Ishikawa (cell line): ENCODE measurements at regions not wholly inside any gene's neighbourhood (a gene's known extent, or its start where the extent isn't known, plus 50 kb on each side); places are given as distances from the start of the nearest gene placed in this dataset.

Experiments
- CEBPB ChIP-seq: IDR thresholded peaks from 2 replicates; pipeline ENCODE4 v1.6.1; 2012
- CREB1 ChIP-seq: IDR thresholded peaks from 2 replicates; pipeline ENCODE4 v1.6.1; 2012; ENCODE audit warnings: low read depth
- EGR1 ChIP-seq: IDR thresholded peaks from 2 replicates; pipeline ENCODE4 v1.6.1; 2012
- EP300 ChIP-seq: IDR thresholded peaks from 2 replicates; pipeline ENCODE4 v1.6.1; 2012; ENCODE audit warnings: borderline replicate concordance
- FOXM1 ChIP-seq: IDR thresholded peaks from 2 replicates; pipeline ENCODE4 v1.6.1; 2012; ENCODE audit warnings: low read depth, borderline replicate concordance
- RAD21 ChIP-seq: IDR thresholded peaks from 2 replicates; pipeline ENCODE4 v1.6.1; 2012; ENCODE audit warnings: low read depth
- TAF1 ChIP-seq: IDR thresholded peaks from 2 replicates; pipeline ENCODE4 v1.6.1; 2012; ENCODE audit warnings: low read depth, mild to moderate bottlenecking
- TCF12 ChIP-seq: IDR thresholded peaks from 2 replicates; pipeline ENCODE4 v1.6.1; 2012; ENCODE audit warnings: low read depth
- TEAD4 ChIP-seq: IDR thresholded peaks from 2 replicates; pipeline ENCODE4 v1.6.1; 2012
- YY1 ChIP-seq: IDR thresholded peaks from 2 replicates; pipeline ENCODE4 v1.6.1; 2012; ENCODE audit warnings: low read depth
- ZBTB7A ChIP-seq: IDR thresholded peaks from 2 replicates; pipeline ENCODE4 v1.6.1; 2012; ENCODE audit warnings: low read depth
- TF ChIP-seq, protein P1 (sequence below): IDR thresholded peaks from 2 replicates; pipeline ENCODE4 v1.6.1; 2012
- TF ChIP-seq, protein P2 (sequence below): IDR thresholded peaks from 2 replicates; pipeline ENCODE4 v1.6.1; 2012
- TF ChIP-seq, protein P3 (sequence below): IDR thresholded peaks from 2 replicates; pipeline ENCODE4 v1.6.1; 2012; ENCODE audit warnings: low read depth, mild to moderate bottlenecking

DNA sequence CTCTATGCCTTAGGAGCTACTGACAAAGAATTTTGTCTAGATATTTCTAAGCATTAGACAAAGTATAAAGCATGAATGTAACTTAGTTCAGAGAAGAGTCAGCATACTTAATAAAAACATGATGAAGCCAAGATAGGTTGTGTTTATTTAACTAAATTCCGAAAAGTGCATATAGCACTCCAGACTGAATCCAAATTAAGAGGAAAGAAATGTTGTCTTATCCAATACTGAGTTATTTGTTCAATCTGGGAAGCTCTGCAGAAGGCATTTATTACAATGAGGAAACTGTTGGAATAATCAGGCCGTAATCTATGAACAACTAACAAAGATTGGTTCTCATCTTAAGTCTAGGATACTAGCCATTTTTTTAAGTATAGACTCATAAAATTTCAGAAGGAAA, 100.2 kb downstream of the TNFSF18 start:
- TF ChIP-seq, protein P1, sequence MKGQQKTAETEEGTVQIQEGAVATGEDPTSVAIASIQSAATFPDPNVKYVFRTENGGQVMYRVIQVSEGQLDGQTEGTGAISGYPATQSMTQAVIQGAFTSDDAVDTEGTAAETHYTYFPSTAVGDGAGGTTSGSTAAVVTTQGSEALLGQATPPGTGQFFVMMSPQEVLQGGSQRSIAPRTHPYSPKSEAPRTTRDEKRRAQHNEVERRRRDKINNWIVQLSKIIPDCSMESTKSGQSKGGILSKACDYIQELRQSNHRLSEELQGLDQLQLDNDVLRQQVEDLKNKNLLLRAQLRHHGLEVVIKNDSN, result no peak
- TF ChIP-seq ZBTB7A, result no peak

DNA sequence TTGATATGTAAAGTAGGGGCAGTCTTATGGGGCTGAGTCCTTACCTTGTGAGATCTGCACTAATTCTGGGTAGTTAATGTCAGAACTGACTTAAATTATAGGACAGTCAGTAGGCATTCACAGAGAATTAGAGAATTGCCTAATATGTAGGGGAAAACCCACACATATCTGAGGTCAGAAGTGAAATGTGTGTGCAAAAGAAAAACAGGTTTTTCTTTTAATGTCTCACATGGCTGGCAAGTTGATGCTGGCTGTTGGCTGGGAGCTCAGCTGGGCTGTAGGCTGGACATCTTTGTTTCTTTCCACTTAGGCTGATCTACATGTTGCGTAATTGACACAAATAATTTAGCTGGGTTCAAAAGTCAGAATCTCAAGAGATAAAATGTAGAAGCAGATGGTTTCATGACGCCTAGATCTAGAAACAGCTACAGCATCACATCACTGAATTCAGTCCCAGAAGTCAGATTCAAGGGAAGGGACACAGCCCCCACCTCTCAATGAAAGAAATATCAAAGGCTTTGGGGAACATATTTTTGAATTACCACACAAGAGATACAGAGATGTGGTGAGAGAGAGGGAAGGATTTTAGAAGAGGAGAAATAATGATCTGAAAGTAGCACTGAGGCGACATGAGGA, 98.9 kb downstream of the TNFSF18 start:
- no peak for TF ChIP-seq CEBPB
- no peak for TF ChIP-seq RAD21
- TF ChIP-seq, protein P2, sequence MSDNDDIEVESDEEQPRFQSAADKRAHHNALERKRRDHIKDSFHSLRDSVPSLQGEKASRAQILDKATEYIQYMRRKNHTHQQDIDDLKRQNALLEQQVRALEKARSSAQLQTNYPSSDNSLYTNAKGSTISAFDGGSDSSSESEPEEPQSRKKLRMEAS, result no peak
- no peak for TF ChIP-seq TAF1
- no peak for TF ChIP-seq FOXM1
- TF ChIP-seq, protein P3, sequence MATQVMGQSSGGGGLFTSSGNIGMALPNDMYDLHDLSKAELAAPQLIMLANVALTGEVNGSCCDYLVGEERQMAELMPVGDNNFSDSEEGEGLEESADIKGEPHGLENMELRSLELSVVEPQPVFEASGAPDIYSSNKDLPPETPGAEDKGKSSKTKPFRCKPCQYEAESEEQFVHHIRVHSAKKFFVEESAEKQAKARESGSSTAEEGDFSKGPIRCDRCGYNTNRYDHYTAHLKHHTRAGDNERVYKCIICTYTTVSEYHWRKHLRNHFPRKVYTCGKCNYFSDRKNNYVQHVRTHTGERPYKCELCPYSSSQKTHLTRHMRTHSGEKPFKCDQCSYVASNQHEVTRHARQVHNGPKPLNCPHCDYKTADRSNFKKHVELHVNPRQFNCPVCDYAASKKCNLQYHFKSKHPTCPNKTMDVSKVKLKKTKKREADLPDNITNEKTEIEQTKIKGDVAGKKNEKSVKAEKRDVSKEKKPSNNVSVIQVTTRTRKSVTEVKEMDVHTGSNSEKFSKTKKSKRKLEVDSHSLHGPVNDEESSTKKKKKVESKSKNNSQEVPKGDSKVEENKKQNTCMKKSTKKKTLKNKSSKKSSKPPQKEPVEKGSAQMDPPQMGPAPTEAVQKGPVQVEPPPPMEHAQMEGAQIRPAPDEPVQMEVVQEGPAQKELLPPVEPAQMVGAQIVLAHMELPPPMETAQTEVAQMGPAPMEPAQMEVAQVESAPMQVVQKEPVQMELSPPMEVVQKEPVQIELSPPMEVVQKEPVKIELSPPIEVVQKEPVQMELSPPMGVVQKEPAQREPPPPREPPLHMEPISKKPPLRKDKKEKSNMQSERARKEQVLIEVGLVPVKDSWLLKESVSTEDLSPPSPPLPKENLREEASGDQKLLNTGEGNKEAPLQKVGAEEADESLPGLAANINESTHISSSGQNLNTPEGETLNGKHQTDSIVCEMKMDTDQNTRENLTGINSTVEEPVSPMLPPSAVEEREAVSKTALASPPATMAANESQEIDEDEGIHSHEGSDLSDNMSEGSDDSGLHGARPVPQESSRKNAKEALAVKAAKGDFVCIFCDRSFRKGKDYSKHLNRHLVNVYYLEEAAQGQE, result no peak
- no peak for TF ChIP-seq EGR1
- TF ChIP-seq ZBTB7A, result no peak
- no peak for TF ChIP-seq TCF12
- TF ChIP-seq, protein P1, result no peak

DNA sequence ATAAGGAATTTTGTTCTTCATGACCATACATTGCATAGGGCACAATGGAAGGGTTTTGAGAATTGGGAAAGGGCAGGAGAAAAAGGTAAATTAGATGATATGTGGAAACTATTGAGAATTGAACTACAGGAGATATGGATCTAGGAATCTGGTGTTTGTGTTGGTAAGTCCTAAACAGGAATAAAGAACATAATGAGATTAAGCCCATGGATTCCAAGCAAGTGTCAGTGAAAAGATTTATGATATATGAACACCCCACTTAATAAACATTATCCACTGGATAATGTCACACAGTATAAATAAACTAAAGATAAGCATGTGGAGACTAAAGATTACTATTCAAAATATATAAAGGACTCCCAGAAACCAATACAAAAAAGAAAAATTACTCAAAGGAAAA, 98.2 kb downstream of the TNFSF18 start:
- TF ChIP-seq ZBTB7A (no peak), EP300 (no peak), CREB1 (no peak), RAD21 (no peak), EGR1 (no peak), TEAD4 (no peak), CEBPB (no peak), YY1 (no peak), TAF1 (no peak), TCF12 (no peak), FOXM1 (no peak)
- TF ChIP-seq, protein P1, result no peak
- TF ChIP-seq, protein P2, result no peak
- TF ChIP-seq, protein P3, result no peak

DNA sequence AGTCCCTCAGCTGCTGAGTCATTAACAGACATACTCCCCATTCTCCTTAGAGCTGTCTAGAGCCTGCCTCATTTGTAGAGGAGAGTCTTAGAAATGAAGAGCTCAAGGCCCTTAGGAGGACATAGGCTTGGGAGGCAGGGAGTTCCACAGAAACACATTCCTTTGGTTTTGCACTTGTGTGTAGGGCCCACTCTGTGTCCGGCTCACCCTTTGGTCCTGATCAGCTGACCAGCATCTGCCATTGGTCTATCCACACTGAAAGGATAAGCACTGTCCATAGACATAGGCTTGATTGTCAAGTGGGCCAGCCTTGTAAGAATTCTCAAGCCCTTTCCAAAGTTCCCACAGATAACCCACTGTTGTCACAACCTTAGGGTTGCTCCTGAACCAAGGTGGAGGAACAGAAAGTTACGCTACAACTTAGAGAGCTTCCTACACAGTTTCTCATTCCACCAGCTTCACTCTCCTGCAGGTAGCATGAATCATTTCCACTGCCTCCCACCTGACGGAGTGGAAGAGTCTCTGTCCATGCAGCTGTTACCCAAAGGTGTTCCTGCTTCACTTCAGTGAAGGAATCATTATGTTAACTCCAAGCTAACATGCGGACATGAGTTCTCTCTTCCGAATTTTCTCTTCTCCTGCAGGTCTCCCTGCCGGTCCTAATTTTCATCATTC, 96.1 kb downstream of the TNFSF18 start:
- TF ChIP-seq, protein P2, result no peak

DNA sequence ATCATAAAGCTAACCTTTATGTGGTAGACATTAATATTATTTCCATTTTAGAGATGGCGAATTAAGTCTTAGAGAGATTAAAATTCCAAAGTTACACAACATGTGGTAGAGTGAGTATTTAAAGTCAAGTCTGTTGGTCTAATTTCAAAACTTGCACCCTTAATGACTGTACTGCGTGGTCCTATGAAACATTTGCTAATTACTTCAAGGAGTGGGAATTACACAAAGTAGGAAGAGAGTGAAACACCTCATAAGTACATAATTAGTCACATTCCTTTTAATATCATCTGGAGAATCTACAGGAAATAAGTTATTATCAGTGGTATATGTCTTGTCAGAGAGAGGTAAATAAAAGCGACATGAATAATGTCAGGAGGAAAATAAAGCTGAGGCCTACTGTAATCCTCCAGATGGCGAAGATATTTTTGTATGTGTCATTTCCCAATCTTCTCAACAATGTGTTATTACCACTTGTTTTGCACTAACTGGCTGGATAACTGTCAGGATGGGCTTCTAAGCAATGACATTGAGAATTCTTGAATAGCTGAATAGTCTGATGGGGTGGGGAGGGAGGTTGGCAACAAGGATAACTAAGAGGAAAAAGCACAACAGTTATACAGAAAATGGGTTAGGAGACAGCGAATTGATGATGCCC, 95.5 kb downstream of the TNFSF18 start:
- TF ChIP-seq EP300 (no peak), TCF12 (no peak), EGR1 (no peak), CEBPB (no peak), ZBTB7A (no peak)
- TF ChIP-seq, protein P1, result no peak
- TF ChIP-seq, protein P2, result no peak
